Fibroblast of skin of scalp (primary cell): ENCODE measurements at regions not wholly inside any gene's neighbourhood (a gene's known extent, or its start where the extent isn't known, plus 50 kb on each side); places are given as distances from the start of the nearest gene placed in this dataset.

Experiments used
- DNase-seq: peaks from one replicate; pipeline ENCODE4 v3.0.0-alpha.2; 2013

DNA sequence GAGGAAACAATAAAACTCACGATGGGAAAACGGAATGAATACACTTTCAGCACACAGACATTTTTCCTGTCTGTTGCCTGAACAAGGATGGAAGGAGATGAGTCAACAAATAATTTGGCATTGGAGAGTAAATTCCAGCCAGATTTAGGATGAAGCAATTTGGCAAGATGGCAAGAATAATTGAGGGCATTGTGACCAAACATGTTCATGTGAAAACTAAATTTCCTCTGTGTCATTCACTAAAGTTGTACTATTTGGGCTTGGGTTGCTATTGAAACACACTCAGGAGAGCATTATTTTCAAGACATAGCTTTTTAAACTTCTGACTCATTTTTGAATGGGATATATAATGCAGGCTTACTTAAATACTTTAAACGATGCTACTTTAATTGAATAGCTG, 1614.4 kb downstream of the PCDH19 start:
- peak; percentile 31 for DNase-seq

DNA sequence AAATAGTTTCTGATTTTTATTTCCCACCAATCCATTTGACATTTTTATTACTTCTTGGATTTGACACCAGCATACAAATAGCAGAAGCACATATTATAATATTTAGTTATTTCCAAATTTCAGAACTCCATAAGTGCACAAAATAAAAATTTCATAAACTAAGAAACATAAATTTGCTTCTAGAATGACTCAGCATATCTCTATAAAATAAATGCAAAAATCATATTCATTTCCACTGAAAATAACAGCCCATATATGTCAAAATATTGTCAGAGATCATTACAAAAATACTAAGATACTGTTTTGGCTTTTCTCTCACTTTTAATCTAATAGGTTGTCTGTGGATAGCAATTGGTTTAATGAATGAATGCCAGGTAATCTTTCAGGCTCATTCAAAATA, 1654.2 kb downstream of the PCDH19 start:
- no peak for DNase-seq

DNA sequence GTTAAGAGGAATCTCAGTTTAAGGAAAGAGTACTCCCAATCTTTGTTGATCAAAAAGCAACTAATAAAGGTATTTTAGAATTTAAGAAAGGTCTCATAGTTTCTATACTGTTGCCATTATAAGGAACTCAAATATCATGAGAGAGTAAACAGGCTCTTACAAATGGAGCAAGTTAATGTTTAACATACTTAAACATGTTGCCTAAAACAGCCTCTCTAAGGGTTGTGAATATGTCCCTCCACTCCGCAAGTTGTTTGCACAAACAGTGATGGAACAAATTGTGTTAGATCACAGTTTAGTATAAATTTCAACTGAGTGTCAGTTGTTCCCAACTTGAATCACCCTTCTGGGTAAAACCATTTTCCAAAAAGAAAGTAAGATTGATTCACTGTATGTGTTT, 1678.3 kb downstream of the PCDH19 start:
- no peak for DNase-seq

DNA sequence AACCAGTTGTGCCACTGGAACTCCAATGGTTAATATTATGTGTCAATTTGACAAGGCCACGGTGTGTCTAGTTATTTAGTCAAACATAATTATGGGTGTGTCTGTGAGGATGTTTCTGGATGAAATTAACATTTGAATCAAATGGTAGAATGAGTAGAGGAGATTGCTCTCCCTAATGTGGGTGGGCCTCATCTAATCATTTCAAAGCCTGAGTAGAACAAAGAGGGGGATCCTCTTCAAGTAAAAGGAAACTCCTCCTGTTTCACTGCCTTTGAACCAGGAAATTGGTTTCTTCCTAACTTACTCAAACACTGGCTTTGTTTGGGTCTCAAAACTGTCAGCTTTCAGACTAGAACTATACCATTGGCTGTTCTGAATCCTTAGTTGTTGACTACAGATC, 1692.1 kb downstream of the PCDH19 start:
- DNase-seq, result no peak
